Spleen (tissue), 11 donors: ENCODE measurements at regions not wholly inside any gene's neighbourhood (a gene's known extent, or its start where the extent isn't known, plus 50 kb on each side); places are given as distances from the start of the nearest gene placed in this dataset.

Source experiments
- DNase-seq: peaks from one replicate; pipeline ENCODE4 v3.0.0-alpha.2; 2020
- H3K27ac ChIP-seq, 8 donors: fragments of 200-600 bp; sonication (generic) in 7 of 8; 1 replicate in 4 of 8; 2 replicates in 4 of 8; pipeline versions ENCODE4 v1.5.0 to v1.8.0; 2016 to 2021; ENCODE audit warnings: inconsistent platforms in 4 of 8, mild to moderate bottlenecking in 4 of 8, moderate library complexity in 1 of 8
- H3K27me3 ChIP-seq, 7 donors: fragments of 200-600 bp; sonication (generic) in 6 of 7; replicated peaks in 1 of 7; 1 replicate in 4 of 7; 2 replicates in 3 of 7; pipeline versions ENCODE4 v1.5.0 to v1.8.0; 2016 to 2021; ENCODE audit warnings: inconsistent platforms in 3 of 7, mild to moderate bottlenecking in 1 of 7
- H3K36me3 ChIP-seq, 6 donors: fragments of 200-600 bp; sonication (generic) in 5 of 6; 1 replicate in 4 of 6; 2 replicates in 2 of 6; pipeline versions ENCODE4 v1.5.0 to v1.8.0; 2016 to 2021; ENCODE audit warnings: inconsistent platforms in 2 of 6
- H3K4me1 ChIP-seq, 6 donors: fragments of 200-600 bp; sonication (generic) in 5 of 6; 1 replicate in 3 of 6; 2 replicates in 3 of 6; pipeline versions ENCODE4 v1.5.0 to v1.8.0; 2016 to 2021; ENCODE audit warnings: inconsistent platforms in 3 of 6
- H3K4me3 ChIP-seq, 8 donors: fragments of 200-600 bp; sonication (generic) in 7 of 8; 1 replicate in 4 of 8; 2 replicates in 4 of 8; pipeline versions ENCODE4 v1.5.0 to v1.8.0; 2016 to 2021; ENCODE audit warnings: inconsistent platforms in 4 of 8, mild to moderate bottlenecking in 4 of 8, moderate library complexity in 2 of 8
- H3K9me3 ChIP-seq, 8 donors: fragments of 200-600 bp; sonication (generic) in 7 of 8; 1 replicate in 4 of 8; 2 replicates in 4 of 8; pipeline versions ENCODE4 v1.5.0 to v1.8.0; 2016 to 2021; ENCODE audit warnings: inconsistent platforms in 4 of 8
- CTCF ChIP-seq, 11 experiments: fragments of 200-600 bp in 7 of 11; fragments of 450-650 bp in 4 of 11; sonication (generic) in 4 of 11; IDR thresholded peaks in 8 of 11; conservative IDR thresholded peaks in 3 of 11; 1 replicate in 7 of 11; 2 replicates in 4 of 11; pipeline versions ENCODE4 v1.4.0 to v1.8.0; 2016 to 2021; ENCODE audit warnings: antibody characterized with exemption in 11 of 11, inconsistent platforms in 4 of 11, mild to moderate bottlenecking in 1 of 11
- POLR2A ChIP-seq, 3 donors: fragments of 450-650 bp; IDR thresholded peaks; one replicate each; pipeline ENCODE4 v1.5.1; 2017; ENCODE audit warnings: antibody characterized with exemption in 3 of 3, mild to moderate bottlenecking in 1 of 3
- POLR2AphosphoS5 ChIP-seq, 3 donors: sonication (generic); formaldehyde crosslinking; IDR thresholded peaks; one replicate each; pipeline ENCODE4 v1.5.1; 2017; ENCODE audit warnings: antibody characterized with exemption in 3 of 3
- WGBS, 5 donors: extraction: QIAGEN DNeasy Blood & Tissue Kit in 3 of 5; methylation state at CpG; one replicate each; pipeline versions ENCODE4 v1.1.5 to v1.1.7; 2013 to 2018; 5-methylcytosine and 5-hydroxymethylcytosine counted together
- intact Hi-C: fragments of 100-400 bp; cut with DNase I; formaldehyde crosslinking; loops from one replicate; pipeline ENCODE4 v1.15.0; 2023; ENCODE audit warnings: low total_unique reads
- donor health status: healthy with polysubstance abuse.
- donor health status: DM: no; HTN: no; CAD: no; lungs with moderate emphysema.
- donor health status: DM: no; HTN: no; CAD: no.
- donor health status: Bipolar disorder and iron deficiency.
- donor health status: healthy.
- donor health status: DM: no; HTN: no; CAD: no.
- donor health status: DM: yes; HTN: yes; CAD: no.

GRCh38 chr5:6995115-6995514 is 281.9 kb downstream of the TENT4A start:
- TF ChIP-seq POLR2A (IDR thresholded peaks at IDR 0.05) = no peak
- TF ChIP-seq CTCF (IDR thresholded peaks at IDR 0.05 in 8 of 11, conservative IDR thresholded peaks at IDR 0.05 in 3 of 11) = no peak
- no peak for TF ChIP-seq POLR2AphosphoS5 (IDR thresholded peaks at IDR 0.05)
- intact Hi-C loops = no loop called here
- DNase-seq = no peak
- H3K27me3 ChIP-seq = no peaks in the 10 kb centered on the region
- 39 to 63% (median 51%) methylated on average over 2 of the region's 2 CpGs for WGBS, 5 donors
- no peaks in the 10 kb centered on the region for H3K36me3 ChIP-seq
- H3K27ac ChIP-seq = no peak overlapping the region
- H3K4me1 ChIP-seq = no peaks in the 10 kb centered on the region
- no peak overlapping the region for H3K4me3 ChIP-seq
- H3K9me3 ChIP-seq = peaks cover 0 to 10% (median 2%) of the 10 kb centered on the region in 8 donors

GRCh38 chr5:7000310-7000709 is 287.1 kb downstream of the TENT4A start:
- 42 to 60% (median 54%) methylated on average over 4 of the region's 4 CpGs for WGBS, 5 donors
- no peaks in the 10 kb centered on the region for H3K36me3 ChIP-seq
- peaks cover 0 to 10% (median 2%) of the 10 kb centered on the region in 8 donors for H3K9me3 ChIP-seq
- TF ChIP-seq CTCF (IDR thresholded peaks at IDR 0.05 in 8 of 11, conservative IDR thresholded peaks at IDR 0.05 in 3 of 11) (no peak), POLR2A (IDR thresholded peaks at IDR 0.05) (no peak), POLR2AphosphoS5 (IDR thresholded peaks at IDR 0.05) (no peak)
- no peaks in the 10 kb centered on the region for H3K4me1 ChIP-seq
- no peak overlapping the region for H3K4me3 ChIP-seq
- H3K27me3 ChIP-seq = no peaks in the 10 kb centered on the region
- no peak overlapping the region for H3K27ac ChIP-seq
- no peak for DNase-seq
- intact Hi-C loops = no loop called here

DNA sequence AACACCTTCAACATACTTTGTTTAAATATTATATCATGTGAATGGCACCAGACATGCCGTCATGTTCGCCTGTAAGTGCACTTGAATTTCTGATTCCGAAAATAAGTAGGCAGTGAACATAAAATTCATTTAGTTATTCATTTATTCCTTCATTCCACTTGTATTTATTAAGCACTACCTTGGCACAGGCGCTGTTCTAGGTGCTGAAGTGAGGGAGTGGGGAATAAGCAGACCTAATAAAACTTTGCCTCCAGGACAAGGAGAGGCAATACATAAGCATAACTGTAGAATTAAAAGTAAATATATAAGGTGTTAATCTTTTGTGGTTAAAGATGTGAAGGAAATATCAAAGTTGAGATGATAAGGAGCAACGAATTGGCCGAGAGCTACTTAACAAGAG is 297.4 kb downstream of the TENT4A start:
- no peaks in the 10 kb centered on the region for H3K9me3 ChIP-seq
- no peak for DNase-seq
- H3K27ac ChIP-seq = no peak overlapping the region
- intact Hi-C loops = no loop called here
- H3K27me3 ChIP-seq = peaks cover 0 to 5% (median 0%) of the 10 kb centered on the region in 7 donors
- no peaks in the 10 kb centered on the region for H3K36me3 ChIP-seq
- TF ChIP-seq POLR2AphosphoS5 (IDR thresholded peaks at IDR 0.05) (no peak), CTCF (IDR thresholded peaks at IDR 0.05 in 8 of 11, conservative IDR thresholded peaks at IDR 0.05 in 3 of 11) (no peak), POLR2A (IDR thresholded peaks at IDR 0.05) (no peak)
- no peaks in the 10 kb centered on the region for H3K4me1 ChIP-seq
- H3K4me3 ChIP-seq = no peak overlapping the region
- WGBS, 5 donors = 40 to 53% (median 45%) methylated on average over 6 of the region's 6 CpGs

DNA sequence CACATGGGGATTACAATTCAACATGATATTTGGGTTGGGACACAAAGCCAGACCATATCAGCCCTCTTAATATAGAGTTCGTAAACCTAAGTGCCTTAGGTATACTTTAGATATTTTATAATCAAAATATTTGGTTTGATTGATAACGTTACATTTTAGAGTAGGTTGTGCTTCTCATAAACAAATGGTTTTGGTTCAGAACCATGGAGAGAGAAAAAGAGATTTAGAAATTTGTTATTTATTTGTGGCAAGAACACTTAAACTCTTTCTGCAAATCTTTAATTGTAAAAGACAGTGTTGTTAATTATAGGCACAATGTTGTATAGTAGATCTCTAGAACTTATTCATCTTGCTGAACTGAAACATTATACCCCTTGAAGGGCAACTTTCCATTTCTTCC is 298.8 kb downstream of the TENT4A start:
- WGBS, 5 donors = 72 to 79% (median 76%) methylated on average over 2 of the region's 2 CpGs
- no peak overlapping the region for H3K4me3 ChIP-seq

More for the DNA sequence above, 298.8 kb downstream of the TENT4A start:
- no peak for DNase-seq
- Histone ChIP-seq H3K9me3 (no peaks in the 10 kb centered on the region), H3K36me3 (no peaks in the 10 kb centered on the region), H3K27me3 (peaks cover 0 to 5% (median 0%) of the 10 kb centered on the region in 7 donors), H3K4me1 (no peaks in the 10 kb centered on the region), H3K27ac (no peak overlapping the region)
- TF ChIP-seq POLR2AphosphoS5 (IDR thresholded peaks at IDR 0.05) (no peak), CTCF (IDR thresholded peaks at IDR 0.05 in 8 of 11, conservative IDR thresholded peaks at IDR 0.05 in 3 of 11) (no peak), POLR2A (IDR thresholded peaks at IDR 0.05) (no peak)
- intact Hi-C loops = no loop called here
